ENCODE measurements at regions not wholly inside any gene's neighbourhood (a gene's known extent, or its start where the extent isn't known, plus 50 kb on each side); places are given as distances from the start of the nearest gene placed in this dataset.

- no peak overlapping the region for H3K4me2 ChIP-seq (ENCODE audit: low read length)
- H3K36me3 ChIP-seq (ENCODE audit: control insufficient read depth in 1 of 2, insufficient read depth in 2 of 2, low read length in 2 of 2) = no peaks in the 10 kb centered on the region
- H3K4me3 ChIP-seq (replicated peaks in 1 of 2; ENCODE audit: low read depth in 1 of 2, low read length in 2 of 2) = no peak overlapping the region
- no peak overlapping the region for H2AFZ ChIP-seq (ENCODE audit: low read depth, low read length, poor library complexity, severe bottlenecking)
- H4K20me1 ChIP-seq (ENCODE audit: insufficient read depth) = no peaks in the 10 kb centered on the region
- no peaks in the 10 kb centered on the region for H3K9me2 ChIP-seq (ENCODE audit: insufficient read depth)
- no TSS peak for BruUV-seq (replicated peaks)
- ATAC-seq (no peak), DNase-seq (ENCODE audit: low read depth, low spot score) (no peak)
- H3K27me3 ChIP-seq (ENCODE audit: insufficient read depth, low read length) = no peaks in the 10 kb centered on the region
- H3K9me3 ChIP-seq (ENCODE audit: control insufficient read depth in 1 of 2, insufficient read depth in 1 of 2, low read depth in 1 of 2, low read length in 2 of 2) = no peaks in the 10 kb centered on the region
- no peaks in the 10 kb centered on the region for H3K79me2 ChIP-seq (ENCODE audit: insufficient read depth, low read length)
- no peak overlapping the region for H3K9ac ChIP-seq (ENCODE audit: low read length)
- RAD21 ChIA-PET (ENCODE audit: low non-redundant PET in 1 of 2, low total read pairs in 2 of 2, uncharacterized antibody in 2 of 2, unreplicated experiment in 2 of 2) = no interaction called here
- H3K27ac ChIP-seq (ENCODE audit: low read depth, low read length) = no peak overlapping the region
- peaks cover 0 to 6% of the 10 kb centered on the region in 2 experiments; a peak in 2 of 4 replicates for H3K4me1 ChIP-seq (ENCODE audit: control insufficient read depth in 1 of 2, insufficient read depth in 2 of 2, low read length in 2 of 2)
- POLR2A ChIA-PET = no interaction called here
- intact Hi-C loops (cut with micrococcal nuclease) = no loop called here
- TF ChIP-seq TCF7L2 (IDR thresholded peaks at IDR 0.05; ENCODE audit: borderline replicate concordance, extremely low read depth, insufficient read depth, insufficient read length) (no peak), SIN3A (IDR thresholded peaks at IDR 0.05; ENCODE audit: low read depth) (no peak), EZH2 (IDR thresholded peaks at IDR 0.05) (no peak), EGR1 (IDR thresholded peaks at IDR 0.05; ENCODE audit: low read depth) (no peak), POLR2AphosphoS5 (IDR thresholded peaks at IDR 0.05; ENCODE audit: low read depth, low read length) (no peak), SP1 (IDR thresholded peaks at IDR 0.05; ENCODE audit: low read depth) (no peak), JUND (IDR thresholded peaks at IDR 0.05) (no peak), SRF (IDR thresholded peaks at IDR 0.05; ENCODE audit: low read depth) (no peak), MAX (IDR thresholded peaks at IDR 0.05) (no peak), ZNF274 (IDR thresholded peaks at IDR 0.05; ENCODE audit: low read depth, low read length) (no peak), YY1 (IDR thresholded peaks at IDR 0.05; ENCODE audit: extremely low read depth, insufficient replicate concordance, low read depth, low read length) (no peak), FOSL1 (IDR thresholded peaks at IDR 0.05; ENCODE audit: low read depth) (no peak), REST (IDR thresholded peaks at IDR 0.05; ENCODE audit: low read depth) (no peak), POLR2A (IDR thresholded peaks at IDR 0.05; ENCODE audit: borderline replicate concordance, extremely low read depth, insufficient read depth, insufficient read length) (no peak), ZFX (IDR thresholded peaks at IDR 0.05) (no peak), ATF3 (IDR thresholded peaks at IDR 0.05) (no peak), EZH2phosphoT487 (IDR thresholded peaks at IDR 0.05; ENCODE audit: borderline replicate concordance) (no peak), ELF1 (IDR thresholded peaks at IDR 0.05; ENCODE audit: borderline replicate concordance, low read depth) (no peak)
- TF ChIP-seq, protein P1, sequence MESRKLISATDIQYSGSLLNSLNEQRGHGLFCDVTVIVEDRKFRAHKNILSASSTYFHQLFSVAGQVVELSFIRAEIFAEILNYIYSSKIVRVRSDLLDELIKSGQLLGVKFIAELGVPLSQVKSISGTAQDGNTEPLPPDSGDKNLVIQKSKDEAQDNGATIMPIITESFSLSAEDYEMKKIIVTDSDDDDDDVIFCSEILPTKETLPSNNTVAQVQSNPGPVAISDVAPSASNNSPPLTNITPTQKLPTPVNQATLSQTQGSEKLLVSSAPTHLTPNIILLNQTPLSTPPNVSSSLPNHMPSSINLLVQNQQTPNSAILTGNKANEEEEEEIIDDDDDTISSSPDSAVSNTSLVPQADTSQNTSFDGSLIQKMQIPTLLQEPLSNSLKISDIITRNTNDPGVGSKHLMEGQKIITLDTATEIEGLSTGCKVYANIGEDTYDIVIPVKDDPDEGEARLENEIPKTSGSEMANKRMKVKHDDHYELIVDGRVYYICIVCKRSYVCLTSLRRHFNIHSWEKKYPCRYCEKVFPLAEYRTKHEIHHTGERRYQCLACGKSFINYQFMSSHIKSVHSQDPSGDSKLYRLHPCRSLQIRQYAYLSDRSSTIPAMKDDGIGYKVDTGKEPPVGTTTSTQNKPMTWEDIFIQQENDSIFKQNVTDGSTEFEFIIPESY (IDR thresholded peaks at IDR 0.05; ENCODE audit: extremely low read depth, insufficient replicate concordance, low read length) = no peak
- TF ChIP-seq, protein P2, sequence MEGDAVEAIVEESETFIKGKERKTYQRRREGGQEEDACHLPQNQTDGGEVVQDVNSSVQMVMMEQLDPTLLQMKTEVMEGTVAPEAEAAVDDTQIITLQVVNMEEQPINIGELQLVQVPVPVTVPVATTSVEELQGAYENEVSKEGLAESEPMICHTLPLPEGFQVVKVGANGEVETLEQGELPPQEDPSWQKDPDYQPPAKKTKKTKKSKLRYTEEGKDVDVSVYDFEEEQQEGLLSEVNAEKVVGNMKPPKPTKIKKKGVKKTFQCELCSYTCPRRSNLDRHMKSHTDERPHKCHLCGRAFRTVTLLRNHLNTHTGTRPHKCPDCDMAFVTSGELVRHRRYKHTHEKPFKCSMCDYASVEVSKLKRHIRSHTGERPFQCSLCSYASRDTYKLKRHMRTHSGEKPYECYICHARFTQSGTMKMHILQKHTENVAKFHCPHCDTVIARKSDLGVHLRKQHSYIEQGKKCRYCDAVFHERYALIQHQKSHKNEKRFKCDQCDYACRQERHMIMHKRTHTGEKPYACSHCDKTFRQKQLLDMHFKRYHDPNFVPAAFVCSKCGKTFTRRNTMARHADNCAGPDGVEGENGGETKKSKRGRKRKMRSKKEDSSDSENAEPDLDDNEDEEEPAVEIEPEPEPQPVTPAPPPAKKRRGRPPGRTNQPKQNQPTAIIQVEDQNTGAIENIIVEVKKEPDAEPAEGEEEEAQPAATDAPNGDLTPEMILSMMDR (IDR thresholded peaks at IDR 0.05 in 2 of 3, conservative IDR thresholded peaks at IDR 0.05 in 1 of 3; ENCODE audit: borderline replicate concordance in 1 of 3, insufficient read depth in 1 of 3, low read depth in 2 of 3, low read length in 2 of 3) = no peak
- CTCF ChIA-PET = no interaction called here
Observed at GRCh38 chr6:106918115-106918514, 56.4 kb downstream of the CD24 start.
